A172 (cell line): ENCODE measurements at regions not wholly inside any gene's neighbourhood (a gene's known extent, or its start where the extent isn't known, plus 50 kb on each side); places are given as distances from the start of the nearest gene placed in this dataset.
"Not testable (repeated sequence)": the region's sequence is repeated elsewhere in the genome, so short reads cannot be mapped to it uniquely, and the experiment has no call there.

Experiments used
- DNase-seq: peaks from one replicate; pipeline ENCODE4 v3.0.0-alpha.2; 2015; ENCODE audit warnings: low spot score

GRCh38 chr12:125310461-125310860, 245.2 kb downstream of the AACS start:
- no peak for DNase-seq

DNA sequence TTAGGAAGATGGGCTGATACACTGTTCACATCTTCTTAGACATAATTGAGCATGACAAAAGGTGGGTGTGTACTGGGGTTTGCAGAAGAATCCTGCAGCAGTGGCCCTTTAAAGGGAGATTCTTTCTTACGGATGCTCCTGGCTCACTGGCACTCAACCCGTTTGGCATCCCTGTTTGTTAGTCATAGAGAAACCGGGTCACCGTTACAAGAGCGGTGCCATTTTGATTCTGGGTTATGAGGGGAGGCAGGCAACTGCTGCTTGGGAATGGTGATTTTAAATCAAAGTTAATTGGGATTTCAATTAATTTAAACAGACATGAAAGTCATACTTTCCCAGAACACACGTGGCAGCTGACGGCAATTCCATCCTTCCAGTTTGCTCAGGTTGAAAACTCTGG, 245.8 kb downstream of the AACS start:
- DNase-seq: no peak

DNA sequence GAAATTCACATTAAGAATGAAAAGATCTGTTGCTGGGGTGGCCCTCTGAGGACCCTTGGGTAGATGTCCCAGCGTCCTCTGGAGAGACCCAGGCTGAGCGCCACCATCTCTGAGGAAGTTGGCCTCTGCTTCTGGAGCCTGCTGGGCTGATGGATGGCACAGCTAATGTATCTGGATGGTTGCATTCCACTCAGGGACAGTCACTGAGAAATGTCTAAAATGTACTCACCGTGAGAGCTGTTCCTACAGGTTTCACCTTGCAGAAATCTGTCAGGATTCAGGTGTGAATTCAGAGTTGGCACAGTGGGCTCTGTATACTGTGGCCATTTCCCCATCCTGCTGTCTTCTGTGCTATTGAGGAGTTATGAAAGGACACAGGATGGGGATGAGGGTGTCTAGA, 247.2 kb downstream of the AACS start:
- no peak for DNase-seq

GRCh38 chr12:125314051-125314755, 249.0 kb downstream of the AACS start:
- no peak for DNase-seq

DNA sequence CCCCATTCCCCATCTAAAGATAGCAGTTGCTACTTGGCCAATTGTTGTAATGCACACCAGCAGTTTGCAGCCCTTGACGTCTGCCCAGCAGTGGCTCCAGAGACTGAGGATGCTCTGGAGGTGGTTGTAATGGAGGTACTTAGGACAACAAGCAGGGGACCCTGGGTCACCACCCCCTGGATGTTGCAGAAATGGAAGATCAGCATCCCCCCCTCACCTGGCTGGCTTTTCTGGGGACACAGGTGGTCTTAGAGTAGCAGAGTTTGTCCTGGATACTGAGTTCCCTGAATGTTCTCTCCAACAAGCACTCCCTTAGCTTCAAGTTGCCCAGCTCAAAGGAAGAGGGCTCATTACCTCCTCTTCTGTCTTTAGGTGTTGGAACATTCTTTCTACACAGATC, 250.5 kb downstream of the AACS start:
- no peak for DNase-seq

DNA sequence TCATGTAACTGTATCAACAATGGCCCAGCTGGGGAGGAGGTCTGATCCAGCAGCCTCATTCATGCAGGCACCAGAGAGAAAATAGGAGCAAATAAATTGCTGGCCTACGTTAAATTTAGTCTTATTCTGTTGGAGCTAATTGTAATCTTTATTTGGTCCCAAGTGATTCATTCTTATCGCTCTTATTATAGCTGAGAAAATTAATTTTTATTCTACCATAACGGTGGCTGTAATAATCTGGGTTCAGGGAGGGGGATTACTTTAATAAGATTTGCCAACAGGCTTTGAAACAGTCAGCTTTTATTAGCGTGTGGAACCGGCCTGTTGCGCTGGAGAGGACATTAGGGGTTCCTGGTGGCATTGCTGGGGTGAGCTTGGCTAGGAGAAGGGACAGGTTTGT, 254.9 kb downstream of the AACS start:
- DNase-seq: no peak

DNA sequence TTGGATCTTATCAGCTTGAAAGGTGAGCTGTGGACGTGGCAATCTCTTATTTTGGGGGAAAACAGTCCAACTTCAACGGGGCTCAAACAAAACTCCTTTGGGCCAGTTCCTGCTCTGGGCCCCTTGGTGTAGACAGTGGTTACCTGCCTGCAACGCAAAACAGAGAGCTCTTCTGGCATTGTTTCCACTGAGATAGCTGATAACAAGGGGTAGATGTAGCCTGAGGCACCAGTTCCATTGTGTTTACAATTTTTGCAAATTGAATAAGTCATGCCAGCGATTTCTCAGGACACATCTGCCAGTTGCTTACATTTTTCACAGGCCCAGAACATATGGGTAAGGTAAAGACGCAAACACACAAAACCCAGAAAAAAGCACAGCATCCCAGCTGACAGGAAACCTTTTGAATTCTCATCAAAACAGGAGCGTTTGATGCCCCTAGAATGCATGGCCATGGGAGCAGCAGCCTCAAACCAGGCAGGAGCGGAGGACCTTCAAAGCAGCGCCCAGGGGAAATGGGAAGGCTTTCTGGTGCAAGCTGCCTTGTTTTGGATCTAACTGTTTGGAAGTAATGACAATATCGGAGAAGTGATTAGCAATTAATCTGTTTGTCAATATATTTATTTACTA, 259.7 kb downstream of the AACS start:
- DNase-seq: no peak

- no peak for DNase-seq
Measured at GRCh38 chr12:125329239-125330102, 264.2 kb downstream of the AACS start.

DNA sequence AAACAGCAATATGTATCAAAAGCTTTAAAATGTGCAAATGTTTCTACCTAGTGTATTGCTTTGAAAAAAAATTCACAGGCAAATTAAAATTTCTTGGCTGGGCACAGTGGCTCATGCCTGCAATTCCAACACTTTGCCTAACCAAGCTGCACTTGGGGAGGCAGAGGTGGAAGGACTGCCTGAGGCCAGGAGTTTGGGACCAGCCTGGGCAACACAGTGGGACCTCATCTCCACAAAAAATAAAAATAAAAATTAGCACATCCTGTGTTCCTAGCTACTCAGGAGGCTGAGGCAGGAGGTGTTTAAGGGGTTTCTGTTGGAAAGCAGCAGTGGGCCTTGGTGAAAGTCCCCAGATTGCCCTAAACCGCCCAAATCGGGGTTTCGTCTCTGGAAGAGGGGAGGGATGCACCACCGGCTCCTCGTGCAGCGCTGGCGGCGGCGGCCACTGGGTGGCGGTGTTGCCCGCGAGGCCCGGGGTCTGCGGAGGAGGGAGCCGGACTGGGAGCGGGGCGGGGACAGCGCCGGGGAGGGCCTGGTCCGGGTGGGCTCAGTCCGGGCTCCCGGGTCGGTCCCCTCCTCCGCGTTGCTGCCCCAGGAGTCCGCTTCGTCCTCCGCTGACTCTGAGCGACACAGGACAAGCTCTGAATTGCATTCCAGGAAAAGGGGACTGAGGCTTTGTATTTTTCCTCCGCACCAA, 265.6 kb downstream of the AACS start:
- DNase-seq: peak; percentile 3

GRCh38 chr12:125331342-125332052, 266.3 kb downstream of the AACS start:
- DNase-seq: no peak

- no peak for DNase-seq
Measured at GRCh38 chr12:125332900-125333299, 267.7 kb downstream of the AACS start.

- DNase-seq: no peak
Measured at GRCh38 chr12:125336246-125336645, 271.0 kb downstream of the AACS start.

DNA sequence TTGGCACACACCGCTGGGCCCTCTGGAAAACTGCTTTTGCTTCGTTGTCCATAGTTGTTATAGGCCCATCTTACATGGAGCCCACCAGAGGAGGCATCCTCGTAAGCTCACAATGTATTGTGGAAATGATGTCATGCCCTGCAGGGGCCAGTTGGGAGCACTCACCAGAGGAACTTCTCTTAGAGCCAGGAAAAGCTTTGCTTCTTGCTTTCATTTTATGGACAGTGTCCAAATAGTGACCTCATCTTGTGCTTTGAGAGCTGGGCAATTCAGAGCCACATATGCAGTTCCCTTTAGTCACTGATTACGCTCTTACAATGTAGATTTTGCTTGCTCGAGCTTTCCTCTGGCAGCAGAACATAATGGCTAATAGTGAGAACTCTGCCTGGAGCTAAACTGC, 275.6 kb downstream of the AACS start:
- peak; percentile 24 for DNase-seq

DNA sequence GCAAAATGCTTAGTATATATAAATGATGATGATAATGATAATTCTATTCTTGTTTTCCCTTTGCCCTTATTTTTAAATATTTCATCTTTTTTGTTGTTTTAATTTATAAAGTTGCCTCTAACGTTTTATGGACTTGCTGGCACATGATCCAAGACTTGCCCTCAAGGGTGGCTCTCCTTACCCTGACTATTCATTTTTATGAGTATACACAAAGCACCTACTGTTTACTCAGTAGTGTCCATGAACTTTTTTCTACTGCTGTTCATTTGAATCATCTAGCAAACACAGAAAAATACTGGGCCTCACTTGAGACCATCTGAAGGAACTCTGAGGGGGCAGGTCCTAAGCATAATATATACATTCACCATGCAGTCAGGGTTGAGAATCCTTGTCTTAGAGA, 276.2 kb downstream of the AACS start:
- DNase-seq: no peak

- no peak for DNase-seq
Measured at GRCh38 chr12:125343649-125344048, 278.4 kb downstream of the AACS start.

DNA sequence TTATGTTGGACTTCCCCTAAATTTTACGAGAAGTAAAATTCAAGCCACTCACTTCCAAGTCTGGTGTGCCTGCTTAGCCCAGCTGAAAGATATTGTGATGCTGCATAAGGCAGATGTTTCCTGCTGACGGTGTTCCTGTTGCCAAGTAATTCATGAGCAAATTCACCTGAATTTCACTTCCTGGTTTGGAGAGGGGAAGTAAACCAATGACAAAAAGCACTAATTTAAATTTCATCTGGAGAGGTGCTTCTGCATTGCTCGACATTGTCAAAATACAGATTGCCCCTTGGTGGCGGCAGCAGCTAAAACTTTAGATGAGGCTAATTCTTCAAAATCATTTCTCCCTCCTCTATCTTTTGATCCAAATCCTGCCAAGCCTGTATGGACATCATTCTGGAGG, 281.1 kb downstream of the AACS start:
- DNase-seq: no peak

DNA sequence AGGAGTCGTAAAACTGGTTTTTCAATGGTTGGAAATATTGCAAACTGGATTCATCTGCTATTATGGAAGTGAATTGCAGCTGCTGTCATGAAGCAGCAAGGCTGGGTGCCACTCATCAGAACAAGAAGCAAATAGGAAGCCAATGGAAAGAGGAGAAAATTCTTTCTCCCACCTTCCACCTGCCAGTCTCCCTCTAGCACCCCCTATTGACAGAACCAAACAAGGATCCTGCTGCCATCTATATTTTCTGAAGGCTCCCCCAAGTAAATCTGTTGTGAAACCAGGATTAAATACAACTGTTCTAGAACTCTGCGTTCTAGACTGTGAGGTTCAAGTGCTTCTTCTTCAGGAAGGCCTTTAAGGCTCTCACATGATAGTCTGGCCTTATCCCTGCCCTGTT, 286.6 kb downstream of the AACS start:
- DNase-seq: no peak

DNA sequence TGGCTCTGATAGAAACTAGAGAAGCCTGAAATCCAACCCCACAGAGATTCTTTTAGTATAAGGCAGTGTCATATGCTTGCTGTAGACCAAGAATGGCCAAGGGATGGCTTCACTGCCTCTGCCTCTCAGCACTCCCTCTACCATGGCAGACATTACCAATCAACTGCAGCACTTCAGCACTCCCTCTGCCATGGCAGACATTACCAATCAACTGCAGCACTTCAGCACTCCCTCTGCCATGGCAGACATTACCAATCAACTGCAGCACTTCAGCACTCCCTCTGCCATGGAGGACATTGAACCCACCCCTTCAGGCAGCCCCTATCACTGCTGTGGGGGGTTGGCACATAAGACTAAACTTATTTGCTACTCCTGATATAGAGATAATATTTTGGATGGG, 287.8 kb downstream of the AACS start:
- not testable (repeated sequence) for DNase-seq

DNA sequence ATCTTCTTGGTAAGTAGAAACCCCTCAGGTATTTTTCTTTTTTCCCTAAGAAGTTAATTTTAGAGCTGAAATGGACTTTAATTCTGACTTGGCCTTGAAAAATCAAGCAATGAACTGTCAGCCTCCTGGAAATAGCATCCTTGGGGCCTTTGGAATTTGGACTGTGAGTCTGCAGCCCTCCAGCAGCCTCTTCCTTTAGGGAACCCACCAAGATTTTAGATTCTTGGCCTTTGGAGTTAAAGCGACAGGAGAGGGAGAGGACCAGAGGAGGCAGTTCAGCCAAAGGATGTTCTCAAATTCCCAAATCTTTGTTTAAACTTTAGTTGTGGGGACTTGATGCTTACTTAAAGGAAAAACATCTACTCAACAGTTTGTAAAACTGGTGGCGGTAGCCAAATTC, 288.6 kb downstream of the AACS start:
- no peak for DNase-seq

- DNase-seq: no peak
Measured at GRCh38 chr12:125355614-125356013, 290.4 kb downstream of the AACS start.

DNA sequence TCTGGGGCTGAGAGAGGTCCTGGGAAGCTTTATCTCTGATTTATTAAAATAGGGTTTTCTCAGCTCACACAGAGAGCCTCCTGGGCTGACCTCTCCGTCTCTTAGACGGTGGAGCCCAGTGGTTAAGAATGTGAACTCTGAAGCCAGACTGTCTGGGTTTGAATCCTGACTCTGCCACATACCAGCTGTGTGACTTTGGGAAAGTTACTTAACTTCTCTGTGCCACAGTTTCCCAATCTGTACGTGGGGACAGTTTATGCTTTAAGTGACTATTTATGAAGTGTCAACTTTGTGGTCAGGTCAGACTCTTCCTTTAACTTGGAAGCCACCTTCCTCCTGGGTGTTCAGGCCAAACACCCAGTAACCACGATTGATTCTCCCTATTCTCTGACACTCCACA, 290.9 kb downstream of the AACS start:
- DNase-seq: no peak

DNA sequence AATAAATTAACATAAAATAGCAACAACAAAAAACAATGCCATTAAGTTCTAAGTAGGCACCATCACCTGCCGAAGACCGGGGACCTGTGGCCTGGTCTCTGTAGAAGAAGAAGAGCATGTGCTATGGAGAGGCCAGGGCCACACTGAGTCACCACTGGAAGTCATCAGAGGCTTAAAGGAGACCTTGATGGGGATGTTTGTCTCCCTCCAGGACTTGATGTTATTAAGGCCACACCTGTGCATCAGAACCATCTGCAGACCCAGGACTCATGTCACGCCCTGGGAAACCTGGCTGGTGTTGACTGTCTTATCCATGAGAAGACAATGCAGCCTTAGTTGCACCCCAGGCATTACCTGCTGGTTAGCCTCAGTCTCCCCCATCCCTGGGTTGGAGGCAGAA, 292.3 kb downstream of the AACS start:
- DNase-seq: no peak
